ENCODE measurements at regions not wholly inside any gene's neighbourhood (a gene's known extent, or its start where the extent isn't known, plus 50 kb on each side); places are given as distances from the start of the nearest gene placed in this dataset.

DNA sequence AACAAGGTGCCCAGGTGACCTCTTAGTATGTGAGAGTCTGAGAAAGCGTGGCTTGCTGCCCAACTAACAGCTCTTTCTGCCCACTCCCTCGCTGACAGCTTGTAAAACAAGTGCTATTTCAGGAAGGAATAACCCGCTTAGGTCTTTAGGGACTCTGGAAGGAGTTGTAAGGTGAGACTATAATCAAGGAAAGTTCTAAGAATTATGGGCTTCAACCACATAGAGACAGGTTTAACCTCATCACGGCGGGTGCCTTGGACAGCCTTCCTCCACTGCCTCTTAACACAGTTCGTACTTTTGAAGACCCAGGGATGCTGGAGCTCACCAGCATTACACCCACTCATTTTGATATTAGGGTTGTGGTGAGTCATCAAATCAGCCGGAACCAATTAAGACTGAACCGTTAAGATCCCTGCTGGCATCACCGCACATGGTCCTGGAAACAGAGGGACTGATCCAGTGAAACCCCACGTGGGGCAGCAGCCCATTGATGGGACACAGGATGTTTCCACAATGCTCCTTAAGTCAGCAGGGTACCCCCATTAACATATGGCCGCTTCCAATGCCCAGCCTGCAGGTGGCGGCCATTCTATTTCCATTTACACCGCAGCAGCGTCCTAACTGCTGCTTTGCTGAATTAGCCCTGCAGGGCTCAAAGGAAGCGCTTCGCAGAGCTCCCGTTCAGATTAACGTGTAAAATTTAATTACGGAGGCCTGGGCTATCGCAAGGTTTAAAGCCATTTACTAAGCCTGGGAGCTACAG lies 176.6 kb upstream of the SDK2 start:
- no peak for ATAC-seq
- 26 to 27% methylated on average over 18 to 20 of the region's 20 CpGs for WGBS, 2 donors
- no peaks in the 10 kb centered on the region for H3K27me3 ChIP-seq
- no peaks in the 10 kb centered on the region for H3K9me3 ChIP-seq
- intact Hi-C loops (cut with DNase I): no loop called here
- H3K4me1 ChIP-seq: no peaks in the 10 kb centered on the region
- TF ChIP-seq POLR2A (IDR thresholded peaks at IDR 0.05): no peak
- peak in 3 of 7 experiments; percentile 18 to 51 (median 23) for TF ChIP-seq CTCF (IDR thresholded peaks at IDR 0.05)
- peak in 2 of 4 donors; percentile 12 to 42 for DNase-seq
- no peak overlapping the region for H3K27ac ChIP-seq
- H3K36me3 ChIP-seq (replicated peaks in 1 of 2; ENCODE audit: insufficient read depth in 1 of 2, low read depth in 2 of 2): no peaks in the 10 kb centered on the region
- H3K4me3 ChIP-seq: no peak overlapping the region

DNA sequence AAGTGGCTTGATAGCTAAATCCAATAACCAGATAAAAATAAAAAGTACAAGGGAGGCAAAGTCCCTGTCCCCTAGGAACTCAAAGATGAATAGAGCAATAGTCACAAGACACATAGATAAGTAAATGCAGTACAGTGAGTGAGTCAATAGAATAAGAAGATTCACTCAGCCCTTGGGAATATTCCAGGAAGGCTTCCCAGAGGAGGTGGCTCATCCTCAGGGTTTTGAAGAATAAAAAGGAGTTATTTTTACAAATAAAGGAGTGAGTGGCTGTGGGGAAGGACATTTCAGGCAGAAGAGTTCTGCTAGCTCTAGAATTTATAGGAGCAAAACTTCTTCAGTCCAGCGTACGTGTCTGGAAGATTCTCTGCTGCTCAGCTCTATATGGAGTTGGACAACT lies 177.4 kb upstream of the SDK2 start:
- no peaks in the 10 kb centered on the region for H3K4me1 ChIP-seq
- intact Hi-C loops (cut with DNase I): no loop called here
- H3K27ac ChIP-seq: no peak overlapping the region
- no peaks in the 10 kb centered on the region for H3K36me3 ChIP-seq (replicated peaks in 1 of 2; ENCODE audit: insufficient read depth in 1 of 2, low read depth in 2 of 2)
- no peak overlapping the region for H3K4me3 ChIP-seq
- ATAC-seq (no peak), DNase-seq (no peak)
- WGBS, 2 donors: 80 to 97% methylated on average over 2 of the region's 2 CpGs
- H3K27me3 ChIP-seq: no peaks in the 10 kb centered on the region
- TF ChIP-seq POLR2A (IDR thresholded peaks at IDR 0.05): no peak
- TF ChIP-seq CTCF (IDR thresholded peaks at IDR 0.05): no peak
- H3K9me3 ChIP-seq: no peaks in the 10 kb centered on the region

GRCh38 chr17:73822371-73822770 lies 178.1 kb upstream of the SDK2 start:
- Histone ChIP-seq H3K36me3 (replicated peaks in 1 of 2; ENCODE audit: insufficient read depth in 1 of 2, low read depth in 2 of 2) (no peaks in the 10 kb centered on the region), H3K4me1 (no peaks in the 10 kb centered on the region), H3K9me3 (no peaks in the 10 kb centered on the region), H3K27ac (no peak overlapping the region), H3K4me3 (no peak overlapping the region), H3K27me3 (no peaks in the 10 kb centered on the region)
- ATAC-seq (no peak), DNase-seq (no peak)
- TF ChIP-seq CTCF (IDR thresholded peaks at IDR 0.05): no peak
- no peak for TF ChIP-seq POLR2A (IDR thresholded peaks at IDR 0.05)
- intact Hi-C loops (cut with DNase I): no loop called here
- WGBS, 2 donors: 74 to 80% methylated on average over 13 of the region's 13 CpGs

- TF ChIP-seq CTCF (IDR thresholded peaks at IDR 0.05) (no peak), POLR2A (IDR thresholded peaks at IDR 0.05) (no peak)
- Histone ChIP-seq H3K9me3 (no peaks in the 10 kb centered on the region), H3K4me3 (no peak overlapping the region), H3K4me1 (no peaks in the 10 kb centered on the region), H3K27me3 (no peaks in the 10 kb centered on the region), H3K27ac (no peak overlapping the region), H3K36me3 (replicated peaks in 1 of 2; ENCODE audit: insufficient read depth in 1 of 2, low read depth in 2 of 2) (no peaks in the 10 kb centered on the region)
- intact Hi-C loops (cut with DNase I): no loop called here
- ATAC-seq (no peak), DNase-seq (no peak)
- 58 to 73% methylated on average over 6 to 7 of the region's 7 CpGs for WGBS, 2 donors
These were observed 179.4 kb upstream of the SDK2 start for GRCh38 chr17:73823684-73824083.

GRCh38 chr17:73824321-73824720 lies 180.1 kb upstream of the SDK2 start:
- intact Hi-C loops (cut with DNase I): no loop called here
- Histone ChIP-seq H3K4me3 (no peak overlapping the region), H3K4me1 (no peaks in the 10 kb centered on the region), H3K27me3 (no peaks in the 10 kb centered on the region), H3K9me3 (no peaks in the 10 kb centered on the region), H3K27ac (no peak overlapping the region), H3K36me3 (replicated peaks in 1 of 2; ENCODE audit: insufficient read depth in 1 of 2, low read depth in 2 of 2) (no peaks in the 10 kb centered on the region)
- ATAC-seq: no peak
- 69 to 76% methylated on average over 4 of the region's 4 CpGs for WGBS, 2 donors
- TF ChIP-seq CTCF (IDR thresholded peaks at IDR 0.05): no peak
- no peak for TF ChIP-seq POLR2A (IDR thresholded peaks at IDR 0.05)
- no peak for DNase-seq

All from body of pancreas (tissue), 4 donors.